DND-41 (cell line): ENCODE measurements at regions not wholly inside any gene's neighbourhood (a gene's known extent, or its start where the extent isn't known, plus 50 kb on each side); places are given as distances from the start of the nearest gene placed in this dataset.
A peak's percentile ranks its signal among the peaks of the same experiment; 100 is the strongest.

ENCODE experiments used
- ATAC-seq: fragments of 200-7000 bp; cut with Tn5 transposase; 3 replicates; pipeline ENCODE4 v1.9.1; 2021; ENCODE audit warnings: low read depth; ENCODE audit not compliant: insufficient read depth
- DNase-seq: peaks from one replicate; pipeline ENCODE4 v3.0.0-alpha.2; 2020
- H2AFZ ChIP-seq: 2 replicates; pipeline ENCODE4 v1.6.0; 2012; ENCODE audit warnings: low read depth, low read length
- H3K27ac ChIP-seq: 2 replicates; pipeline ENCODE4 v1.5.1; 2012; ENCODE audit warnings: low read length, inconsistent platforms
- H3K27me3 ChIP-seq: fragments of 200-600 bp; sonication (generic); 2 replicates; pipeline ENCODE4 v1.6.0; 2012; ENCODE audit warnings: low read length, mild to moderate bottlenecking, inconsistent platforms; ENCODE audit not compliant: insufficient read depth, poor library complexity
- H3K36me3 ChIP-seq: 2 replicates; pipeline ENCODE4 v1.5.1; 2012; ENCODE audit warnings: low read length, inconsistent platforms; ENCODE audit not compliant: insufficient read depth
- H3K4me1 ChIP-seq: 2 replicates; pipeline ENCODE4 v1.5.1; 2012; ENCODE audit warnings: mild to moderate bottlenecking, low read length; ENCODE audit not compliant: insufficient read depth
- H3K4me2 ChIP-seq: 2 replicates; pipeline ENCODE4 v1.6.0; 2012; ENCODE audit warnings: mild to moderate bottlenecking, moderate library complexity, low read length, inconsistent platforms; ENCODE audit not compliant: insufficient read depth
- H3K4me3 ChIP-seq, 2 experiments: fragments of 200-600 bp in 1 of 2; shearing (Covaris generic) in 1 of 2; 2 replicates each; pipeline ENCODE4 v1.5.1; 2012 to 2016; ENCODE audit warnings: inconsistent platforms in 2 of 2, low read length in 2 of 2, mild to moderate bottlenecking in 2 of 2, low read depth in 1 of 2, moderate library complexity in 1 of 2
- H3K79me2 ChIP-seq: 2 replicates; pipeline ENCODE4 v1.6.0; 2012; ENCODE audit warnings: low read length, inconsistent platforms; ENCODE audit not compliant: insufficient read depth
- H3K9ac ChIP-seq: 2 replicates; pipeline ENCODE4 v1.6.0; 2012; ENCODE audit warnings: low read depth, mild to moderate bottlenecking, inconsistent platforms, low read length, moderate library complexity
- H3K9me3 ChIP-seq: 2 replicates; pipeline ENCODE4 v1.5.1; 2012; ENCODE audit warnings: low read length, moderate library complexity, mild to moderate bottlenecking, inconsistent platforms; ENCODE audit not compliant: insufficient read depth, severe bottlenecking
- H4K20me1 ChIP-seq: 2 replicates; pipeline ENCODE4 v1.6.0; 2012; ENCODE audit warnings: low read length; ENCODE audit not compliant: insufficient read depth
- EZH2 ChIP-seq: IDR thresholded peaks from 3 replicates; pipeline ENCODE4 v1.6.1; 2012; ENCODE audit warnings: borderline replicate concordance, low read depth, mild to moderate bottlenecking, moderate library complexity, low read length, inconsistent platforms; ENCODE audit not compliant: severe bottlenecking
- TF ChIP-seq, protein P1 (sequence below): IDR thresholded peaks from 2 replicates; pipeline ENCODE4 v1.5.1; 2012; ENCODE audit warnings: borderline replicate concordance, low read length, moderate library complexity, mild to moderate bottlenecking; ENCODE audit not compliant: poor library complexity, severe bottlenecking; ENCODE audit errors: extremely low read depth

DNA sequence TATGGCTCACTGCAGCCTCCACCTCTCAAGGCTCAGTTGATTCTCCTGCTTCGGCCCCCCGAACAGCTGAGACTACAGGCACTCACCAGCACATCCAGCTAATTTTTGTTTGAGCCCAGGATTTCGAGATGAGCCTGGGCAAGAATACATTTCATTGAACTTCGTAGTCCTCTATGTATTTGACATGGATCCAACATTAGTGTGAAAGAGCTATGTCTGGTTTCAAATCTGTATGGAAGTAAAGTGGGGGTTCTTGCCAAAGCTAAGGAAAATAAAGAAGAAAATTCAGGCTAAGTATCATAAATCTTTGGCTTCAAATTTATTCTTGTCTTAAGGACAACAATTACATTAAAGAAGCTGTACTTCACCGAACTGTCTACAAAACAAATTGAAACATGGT, 1291.7 kb upstream of the CRIM1 start:
- no peaks in the 10 kb centered on the region for H3K9me3 ChIP-seq
- H4K20me1 ChIP-seq = no peaks in the 10 kb centered on the region
- no peak for DNase-seq
- no peaks in the 10 kb centered on the region for H3K79me2 ChIP-seq
- ATAC-seq = no peak
- H3K27me3 ChIP-seq = no peaks in the 10 kb centered on the region
- no peaks in the 10 kb centered on the region for H3K4me1 ChIP-seq
- TF ChIP-seq, protein P1, sequence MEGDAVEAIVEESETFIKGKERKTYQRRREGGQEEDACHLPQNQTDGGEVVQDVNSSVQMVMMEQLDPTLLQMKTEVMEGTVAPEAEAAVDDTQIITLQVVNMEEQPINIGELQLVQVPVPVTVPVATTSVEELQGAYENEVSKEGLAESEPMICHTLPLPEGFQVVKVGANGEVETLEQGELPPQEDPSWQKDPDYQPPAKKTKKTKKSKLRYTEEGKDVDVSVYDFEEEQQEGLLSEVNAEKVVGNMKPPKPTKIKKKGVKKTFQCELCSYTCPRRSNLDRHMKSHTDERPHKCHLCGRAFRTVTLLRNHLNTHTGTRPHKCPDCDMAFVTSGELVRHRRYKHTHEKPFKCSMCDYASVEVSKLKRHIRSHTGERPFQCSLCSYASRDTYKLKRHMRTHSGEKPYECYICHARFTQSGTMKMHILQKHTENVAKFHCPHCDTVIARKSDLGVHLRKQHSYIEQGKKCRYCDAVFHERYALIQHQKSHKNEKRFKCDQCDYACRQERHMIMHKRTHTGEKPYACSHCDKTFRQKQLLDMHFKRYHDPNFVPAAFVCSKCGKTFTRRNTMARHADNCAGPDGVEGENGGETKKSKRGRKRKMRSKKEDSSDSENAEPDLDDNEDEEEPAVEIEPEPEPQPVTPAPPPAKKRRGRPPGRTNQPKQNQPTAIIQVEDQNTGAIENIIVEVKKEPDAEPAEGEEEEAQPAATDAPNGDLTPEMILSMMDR = no peak
- no peak for TF ChIP-seq EZH2
- no peak overlapping the region for H3K4me3 ChIP-seq
- H3K4me2 ChIP-seq = no peak overlapping the region
- H3K9ac ChIP-seq = no peak overlapping the region
- no peaks in the 10 kb centered on the region for H3K36me3 ChIP-seq
- no peak overlapping the region for H2AFZ ChIP-seq
- H3K27ac ChIP-seq = no peak overlapping the region

DNA sequence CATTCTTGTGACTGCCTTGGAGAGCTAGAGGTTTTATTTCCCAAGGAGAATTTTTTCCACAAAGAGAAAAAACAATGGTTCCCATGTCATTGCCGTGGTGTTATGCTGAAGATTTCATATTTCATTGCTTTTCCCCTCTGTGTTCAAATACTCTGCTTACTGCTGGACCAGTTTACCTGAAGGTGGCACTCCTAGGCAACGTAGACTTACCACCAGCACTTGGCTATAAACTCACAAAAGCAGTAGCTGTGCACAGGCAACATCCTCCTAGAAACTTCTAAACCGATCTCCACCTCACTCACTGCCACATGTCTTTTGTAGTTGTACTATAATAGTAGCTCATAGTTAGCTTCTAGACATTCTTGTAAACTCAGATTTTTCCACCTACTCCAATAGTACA, 1319.7 kb upstream of the CRIM1 start:
- ATAC-seq (no peak), DNase-seq (no peak)
- H3K4me3 ChIP-seq = no peak overlapping the region
- H4K20me1 ChIP-seq = no peaks in the 10 kb centered on the region
- H3K9ac ChIP-seq = no peak overlapping the region
- no peaks in the 10 kb centered on the region for H3K27me3 ChIP-seq
- H3K4me1 ChIP-seq = no peaks in the 10 kb centered on the region
- no peaks in the 10 kb centered on the region for H3K79me2 ChIP-seq
- H3K27ac ChIP-seq = no peak overlapping the region
- no peaks in the 10 kb centered on the region for H3K36me3 ChIP-seq
- no peak for TF ChIP-seq EZH2
- TF ChIP-seq, protein P1 = peak; percentile 31
- no peak overlapping the region for H2AFZ ChIP-seq
- no peak overlapping the region for H3K4me2 ChIP-seq
- no peaks in the 10 kb centered on the region for H3K9me3 ChIP-seq

DNA sequence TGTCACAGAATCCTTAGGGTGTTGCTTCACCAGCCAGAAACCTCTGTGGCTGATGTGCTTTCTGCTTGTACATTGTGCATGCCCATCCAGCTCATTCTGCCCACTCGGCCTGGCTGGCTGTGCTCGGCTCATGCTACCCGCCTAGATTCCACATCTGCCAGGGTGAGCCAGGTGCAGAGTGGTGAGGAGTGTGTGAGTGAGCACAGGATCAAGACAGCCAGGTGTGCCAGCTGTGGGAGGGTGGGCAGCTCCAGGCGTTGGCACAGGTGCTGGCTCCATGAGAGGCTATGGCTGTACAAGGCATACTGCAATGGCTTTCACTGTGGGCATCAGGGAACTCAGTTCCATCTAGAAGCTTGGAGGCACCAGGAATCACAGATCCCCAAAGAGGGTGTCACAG, 1321.8 kb upstream of the CRIM1 start:
- no peaks in the 10 kb centered on the region for H3K79me2 ChIP-seq
- H3K36me3 ChIP-seq = no peaks in the 10 kb centered on the region
- no peaks in the 10 kb centered on the region for H3K9me3 ChIP-seq
- no peak overlapping the region for H3K4me2 ChIP-seq
- H4K20me1 ChIP-seq = no peaks in the 10 kb centered on the region
- no peak for ATAC-seq
- DNase-seq = no peak
- no peak overlapping the region for H3K9ac ChIP-seq
- no peak overlapping the region for H2AFZ ChIP-seq
- H3K27me3 ChIP-seq = no peaks in the 10 kb centered on the region
- TF ChIP-seq, protein P1 = no peak
- no peak for TF ChIP-seq EZH2
- no peaks in the 10 kb centered on the region for H3K4me1 ChIP-seq
- no peak overlapping the region for H3K27ac ChIP-seq
- no peak overlapping the region for H3K4me3 ChIP-seq

DNA sequence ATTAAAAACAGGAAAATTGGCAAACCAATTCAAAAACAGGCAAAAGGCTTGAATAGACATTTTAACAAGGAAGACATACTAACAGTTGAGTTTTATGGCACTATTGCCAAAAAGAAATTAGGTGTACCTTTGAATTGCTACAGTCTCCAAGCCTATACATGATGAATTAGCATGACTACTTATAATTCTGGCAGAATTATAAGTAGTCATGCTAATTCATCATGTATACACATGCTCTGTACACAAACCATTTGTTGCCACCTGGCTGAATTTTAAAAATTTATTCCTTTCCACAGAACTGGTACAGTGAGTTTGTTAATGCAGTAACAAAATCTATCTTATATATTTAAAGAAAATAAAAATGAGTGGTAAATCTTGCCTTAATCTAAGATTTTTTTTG, 1332.0 kb upstream of the CRIM1 start:
- no peaks in the 10 kb centered on the region for H3K27me3 ChIP-seq
- TF ChIP-seq, protein P1 = no peak
- no peak for TF ChIP-seq EZH2
- H2AFZ ChIP-seq = no peak overlapping the region
- no peak overlapping the region for H3K27ac ChIP-seq
- no peaks in the 10 kb centered on the region for H4K20me1 ChIP-seq
- no peak for DNase-seq
- no peaks in the 10 kb centered on the region for H3K36me3 ChIP-seq
- no peak overlapping the region for H3K9ac ChIP-seq
- no peak for ATAC-seq
- no peaks in the 10 kb centered on the region for H3K4me1 ChIP-seq
- H3K4me3 ChIP-seq = no peak overlapping the region
- no peaks in the 10 kb centered on the region for H3K79me2 ChIP-seq
- H3K9me3 ChIP-seq = no peaks in the 10 kb centered on the region
- H3K4me2 ChIP-seq = no peak overlapping the region
